Calu3 (cell line): ENCODE measurements at regions not wholly inside any gene's neighbourhood (a gene's known extent, or its start where the extent isn't known, plus 50 kb on each side); places are given as distances from the start of the nearest gene placed in this dataset.

Experiments
- BruUV-seq: library from RNA; stranded (reverse); fragments of 400-500 nt; replicated peaks from 2 replicates; lab custom pipeline; 2021; lab: Mats Ljungman, UMichigan
- CTCF ChIA-PET: fragments of 300-600 bp; sonication (Branson Sonifier 250); formaldehyde crosslinking; loops from one replicate; lab custom pipeline; 2022; ENCODE audit warnings: antibody characterized with exemption; lab: Charles Lee
- DNase-seq: peaks from one replicate; pipeline ENCODE4 v3.0.0; 2022
- H3K27ac Mint-ChIP-seq: one replicate; pipeline ENCODE4 v1.8.0; 2022; ENCODE audit warnings: mixed read lengths; ENCODE audit not compliant: unreplicated experiment
- H3K27me3 Mint-ChIP-seq: one replicate; pipeline ENCODE4 v1.8.0; 2022; ENCODE audit warnings: mixed read lengths; ENCODE audit not compliant: unreplicated experiment
- H3K36me3 Mint-ChIP-seq: one replicate; pipeline ENCODE4 v1.8.0; 2022; ENCODE audit warnings: mild to moderate bottlenecking, moderate library complexity, mixed read lengths; ENCODE audit not compliant: insufficient read depth, unreplicated experiment
- H3K4me1 Mint-ChIP-seq: one replicate; pipeline ENCODE4 v1.8.0; 2022; ENCODE audit warnings: mild to moderate bottlenecking, low read depth, mixed read lengths; ENCODE audit not compliant: unreplicated experiment
- H3K4me3 Mint-ChIP-seq: one replicate; pipeline ENCODE4 v1.8.0; 2022; ENCODE audit warnings: mild to moderate bottlenecking, low read depth, moderate library complexity, mixed read lengths; ENCODE audit not compliant: unreplicated experiment
- H3K9me3 Mint-ChIP-seq: one replicate; pipeline ENCODE4 v1.8.0; 2022; ENCODE audit warnings: low read depth, mixed read lengths; ENCODE audit not compliant: unreplicated experiment
- CTCF ChIP-seq: fragments of 200-600 bp; IDR thresholded peaks from one replicate; pipeline ENCODE4 v1.8.0; 2022; ENCODE audit warnings: antibody characterized with exemption; ENCODE audit not compliant: unreplicated experiment
- intact Hi-C: fragments of 100-400 bp; cut with micrococcal nuclease; formaldehyde crosslinking; loops from one replicate; pipeline ENCODE4 v1.10.0; 2022; ENCODE audit not compliant: unreplicated experiment

DNA sequence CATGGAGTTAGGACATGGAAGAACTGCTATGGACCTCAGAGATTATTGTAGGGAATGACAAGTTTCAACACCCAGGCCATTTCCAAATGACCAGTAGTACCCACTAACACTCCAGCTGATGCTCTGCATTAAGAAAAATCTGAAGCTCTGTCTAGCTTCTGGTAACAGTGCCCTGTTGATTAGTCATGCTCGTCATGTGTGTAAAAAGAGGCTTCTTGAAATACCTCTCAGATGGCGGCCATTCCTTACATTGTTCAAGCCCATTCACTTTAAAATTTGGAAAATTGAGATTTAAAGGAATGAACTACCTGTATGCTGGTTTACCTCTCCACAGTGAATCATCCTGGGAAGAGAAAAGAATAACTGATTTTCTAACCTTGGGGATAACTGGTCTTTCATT lies 527.9 kb upstream of the ARGLU1 start:
- Mint-ChIP-seq H3K4me3 (no peak overlapping the region), H3K4me1 (no peaks in the 10 kb centered on the region), H3K27ac (no peak overlapping the region), H3K9me3 (no peaks in the 10 kb centered on the region), H3K36me3 (no peaks in the 10 kb centered on the region), H3K27me3 (no peaks in the 10 kb centered on the region)
- DNase-seq, result no peak
- no peak for TF ChIP-seq CTCF
- CTCF ChIA-PET, result no interaction called here
- no TSS peak for BruUV-seq
- intact Hi-C loops, result no loop called here

DNA sequence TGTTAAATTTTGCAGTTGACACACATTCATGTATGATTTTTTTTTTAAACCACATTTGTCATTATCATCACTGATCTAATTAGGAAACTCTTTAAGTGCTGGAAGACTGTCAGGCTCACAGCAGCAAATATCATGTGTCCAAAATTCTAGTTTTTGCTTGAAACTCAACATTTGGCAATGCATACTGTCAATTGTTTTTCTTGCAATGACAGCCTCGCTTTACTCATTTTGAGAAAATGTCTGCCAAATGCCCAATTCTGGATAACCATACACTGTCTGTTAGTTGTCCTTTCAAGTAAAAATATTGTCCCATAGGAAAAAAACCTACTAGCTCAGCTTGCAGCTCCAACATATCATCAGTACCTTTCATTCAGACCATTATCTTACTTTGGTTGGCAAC lies 523.9 kb upstream of the ARGLU1 start:
- no peaks in the 10 kb centered on the region for H3K36me3 Mint-ChIP-seq
- no peak for TF ChIP-seq CTCF
- intact Hi-C loops, result no loop called here

GRCh38 chr13:107091428-107091827 lies 523.5 kb upstream of the ARGLU1 start:
- Mint-ChIP-seq H3K36me3 (no peaks in the 10 kb centered on the region), H3K27ac (no peak overlapping the region), H3K4me1 (no peaks in the 10 kb centered on the region), H3K4me3 (no peak overlapping the region), H3K27me3 (no peaks in the 10 kb centered on the region), H3K9me3 (no peaks in the 10 kb centered on the region)
- BruUV-seq, result no TSS peak
- no peak for DNase-seq
- TF ChIP-seq CTCF, result no peak
- intact Hi-C loops, result no loop called here
- CTCF ChIA-PET, result no interaction called here

More for the DNA sequence above, 523.9 kb upstream of the ARGLU1 start:
- H3K27ac Mint-ChIP-seq, result no peak overlapping the region
- CTCF ChIA-PET, result no interaction called here
- no peaks in the 10 kb centered on the region for H3K9me3 Mint-ChIP-seq
- no peak for DNase-seq
- BruUV-seq, result no TSS peak
- no peaks in the 10 kb centered on the region for H3K4me1 Mint-ChIP-seq
- H3K27me3 Mint-ChIP-seq, result no peaks in the 10 kb centered on the region
- H3K4me3 Mint-ChIP-seq, result no peak overlapping the region

DNA sequence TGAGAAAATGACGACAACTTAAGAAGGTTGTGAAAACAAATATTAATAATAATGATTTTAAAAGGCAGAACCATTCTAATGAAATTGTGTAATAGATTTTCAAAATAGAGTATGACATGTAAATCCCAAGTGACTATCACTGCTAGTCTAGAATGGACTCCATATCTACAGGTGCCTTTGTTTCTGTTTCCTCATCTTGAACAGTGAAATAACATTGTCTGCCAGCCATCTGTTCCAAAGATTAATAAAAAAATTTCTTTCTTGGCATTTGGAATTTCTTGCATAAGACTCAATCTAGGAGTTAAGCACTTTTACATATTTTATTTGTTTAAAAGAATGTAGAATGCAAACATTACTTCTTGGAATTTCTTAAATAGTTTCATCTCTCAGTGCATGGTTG lies 520.1 kb upstream of the ARGLU1 start:
- no TSS peak for BruUV-seq
- H3K9me3 Mint-ChIP-seq, result no peaks in the 10 kb centered on the region
- no peaks in the 10 kb centered on the region for H3K4me1 Mint-ChIP-seq
- CTCF ChIA-PET, result no interaction called here
- TF ChIP-seq CTCF, result no peak
- no peak overlapping the region for H3K4me3 Mint-ChIP-seq
- H3K27me3 Mint-ChIP-seq, result no peaks in the 10 kb centered on the region
- H3K27ac Mint-ChIP-seq, result no peak overlapping the region
- intact Hi-C loops, result no loop called here
- H3K36me3 Mint-ChIP-seq, result no peaks in the 10 kb centered on the region
- DNase-seq, result no peak
